ENCODE measurements at regions not wholly inside any gene's neighbourhood (a gene's known extent, or its start where the extent isn't known, plus 50 kb on each side); places are given as distances from the start of the nearest gene placed in this dataset.

- TF ChIP-seq CTCF (IDR thresholded peaks at IDR 0.05) = no peak
- TF ChIP-seq POLR2A (IDR thresholded peaks at IDR 0.05) = no peak
- no peak for TF ChIP-seq POLR2AphosphoS5 (IDR thresholded peaks at IDR 0.05)
Observed at GRCh38 chr2:220669324-220669723, 902.8 kb downstream of the EPHA4 start.

All from breast epithelium (tissue), 3 donors.